Liver (tissue), 3 donors: ENCODE measurements at regions not wholly inside any gene's neighbourhood (a gene's known extent, or its start where the extent isn't known, plus 50 kb on each side); places are given as distances from the start of the nearest gene placed in this dataset.

Experiments
- ATF3 ChIP-seq: IDR thresholded peaks from 2 replicates; pipeline ENCODE4 v1.6.1; 2016; ENCODE audit warnings: antibody characterized with exemption
- CTCF ChIP-seq: fragments of 150-350 bp; IDR thresholded peaks from 2 replicates; pipeline ENCODE4 v1.5.1; 2017; ENCODE audit warnings: improper control_type of control experiment, low read depth, low read length; ENCODE audit not compliant: missing input control
- EGR1 ChIP-seq, 2 donors: IDR thresholded peaks; 2 replicates each; pipeline ENCODE4 v1.6.1; 2016 to 2018; ENCODE audit warnings: antibody characterized with exemption in 2 of 2, low read depth in 2 of 2
- FOXA1 ChIP-seq: IDR thresholded peaks from 2 replicates; pipeline ENCODE4 v1.6.1; 2016; ENCODE audit warnings: antibody characterized with exemption
- GABPA ChIP-seq, 2 donors: IDR thresholded peaks in 1 of 2; conservative IDR thresholded peaks in 1 of 2; 2 replicates each; pipeline ENCODE4 v1.6.1; 2016; ENCODE audit warnings: antibody characterized with exemption in 2 of 2, mild to moderate bottlenecking in 1 of 2, moderate library complexity in 1 of 2
- HNF4G ChIP-seq: IDR thresholded peaks from 2 replicates; pipeline ENCODE4 v1.6.1; 2016; ENCODE audit warnings: antibody characterized with exemption
- JUND ChIP-seq, 2 donors: IDR thresholded peaks; 2 replicates each; pipeline ENCODE4 v1.6.1; 2016; ENCODE audit warnings: antibody characterized with exemption in 2 of 2
- RAD21 ChIP-seq, 2 donors: IDR thresholded peaks; 2 replicates each; pipeline ENCODE4 v1.6.1; 2016; ENCODE audit warnings: antibody characterized with exemption in 2 of 2, mild to moderate bottlenecking in 2 of 2
- SP1 ChIP-seq: IDR thresholded peaks from 2 replicates; pipeline ENCODE4 v1.6.1; 2018; ENCODE audit warnings: antibody characterized with exemption, mild to moderate bottlenecking
- TAF1 ChIP-seq: conservative IDR thresholded peaks from 2 replicates; pipeline ENCODE4 v1.6.1; 2016; ENCODE audit warnings: antibody characterized with exemption, mild to moderate bottlenecking
- YY1 ChIP-seq: IDR thresholded peaks from 2 replicates; pipeline ENCODE4 v1.6.1; 2016; ENCODE audit warnings: antibody characterized with exemption, mild to moderate bottlenecking
- TF ChIP-seq, protein P1 (sequence below): IDR thresholded peaks from 2 replicates; pipeline ENCODE4 v1.6.1; 2016; ENCODE audit warnings: antibody characterized with exemption
- TF ChIP-seq, protein P2 (sequence below): IDR thresholded peaks from 2 replicates; pipeline ENCODE4 v1.6.1; 2016; ENCODE audit warnings: antibody characterized with exemption, mild to moderate bottlenecking
- TF ChIP-seq, protein P3 (sequence below): IDR thresholded peaks from 2 replicates; pipeline ENCODE4 v1.6.1; 2016; ENCODE audit warnings: antibody characterized with exemption
- donor health status: healthy.
- donor health status: healthy.

GRCh38 chr2:150145299-150145692 is 342.2 kb downstream of the RND3 start:
- TF ChIP-seq TAF1 (no peak), CTCF (no peak), JUND (IDR thresholded peaks at IDR 0.05) (no peak), YY1 (no peak), EGR1 (IDR thresholded peaks at IDR 0.05; ENCODE audit: low read depth in 2 of 2) (no peak), RAD21 (IDR thresholded peaks at IDR 0.05) (no peak), GABPA (IDR thresholded peaks at IDR 0.05 in 1 of 2, conservative IDR thresholded peaks at IDR 0.05 in 1 of 2) (no peak), FOXA1 (no peak), SP1 (no peak), ATF3 (no peak), HNF4G (no peak)
- TF ChIP-seq, protein P1, sequence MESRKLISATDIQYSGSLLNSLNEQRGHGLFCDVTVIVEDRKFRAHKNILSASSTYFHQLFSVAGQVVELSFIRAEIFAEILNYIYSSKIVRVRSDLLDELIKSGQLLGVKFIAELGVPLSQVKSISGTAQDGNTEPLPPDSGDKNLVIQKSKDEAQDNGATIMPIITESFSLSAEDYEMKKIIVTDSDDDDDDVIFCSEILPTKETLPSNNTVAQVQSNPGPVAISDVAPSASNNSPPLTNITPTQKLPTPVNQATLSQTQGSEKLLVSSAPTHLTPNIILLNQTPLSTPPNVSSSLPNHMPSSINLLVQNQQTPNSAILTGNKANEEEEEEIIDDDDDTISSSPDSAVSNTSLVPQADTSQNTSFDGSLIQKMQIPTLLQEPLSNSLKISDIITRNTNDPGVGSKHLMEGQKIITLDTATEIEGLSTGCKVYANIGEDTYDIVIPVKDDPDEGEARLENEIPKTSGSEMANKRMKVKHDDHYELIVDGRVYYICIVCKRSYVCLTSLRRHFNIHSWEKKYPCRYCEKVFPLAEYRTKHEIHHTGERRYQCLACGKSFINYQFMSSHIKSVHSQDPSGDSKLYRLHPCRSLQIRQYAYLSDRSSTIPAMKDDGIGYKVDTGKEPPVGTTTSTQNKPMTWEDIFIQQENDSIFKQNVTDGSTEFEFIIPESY, result no peak
- TF ChIP-seq, protein P2, sequence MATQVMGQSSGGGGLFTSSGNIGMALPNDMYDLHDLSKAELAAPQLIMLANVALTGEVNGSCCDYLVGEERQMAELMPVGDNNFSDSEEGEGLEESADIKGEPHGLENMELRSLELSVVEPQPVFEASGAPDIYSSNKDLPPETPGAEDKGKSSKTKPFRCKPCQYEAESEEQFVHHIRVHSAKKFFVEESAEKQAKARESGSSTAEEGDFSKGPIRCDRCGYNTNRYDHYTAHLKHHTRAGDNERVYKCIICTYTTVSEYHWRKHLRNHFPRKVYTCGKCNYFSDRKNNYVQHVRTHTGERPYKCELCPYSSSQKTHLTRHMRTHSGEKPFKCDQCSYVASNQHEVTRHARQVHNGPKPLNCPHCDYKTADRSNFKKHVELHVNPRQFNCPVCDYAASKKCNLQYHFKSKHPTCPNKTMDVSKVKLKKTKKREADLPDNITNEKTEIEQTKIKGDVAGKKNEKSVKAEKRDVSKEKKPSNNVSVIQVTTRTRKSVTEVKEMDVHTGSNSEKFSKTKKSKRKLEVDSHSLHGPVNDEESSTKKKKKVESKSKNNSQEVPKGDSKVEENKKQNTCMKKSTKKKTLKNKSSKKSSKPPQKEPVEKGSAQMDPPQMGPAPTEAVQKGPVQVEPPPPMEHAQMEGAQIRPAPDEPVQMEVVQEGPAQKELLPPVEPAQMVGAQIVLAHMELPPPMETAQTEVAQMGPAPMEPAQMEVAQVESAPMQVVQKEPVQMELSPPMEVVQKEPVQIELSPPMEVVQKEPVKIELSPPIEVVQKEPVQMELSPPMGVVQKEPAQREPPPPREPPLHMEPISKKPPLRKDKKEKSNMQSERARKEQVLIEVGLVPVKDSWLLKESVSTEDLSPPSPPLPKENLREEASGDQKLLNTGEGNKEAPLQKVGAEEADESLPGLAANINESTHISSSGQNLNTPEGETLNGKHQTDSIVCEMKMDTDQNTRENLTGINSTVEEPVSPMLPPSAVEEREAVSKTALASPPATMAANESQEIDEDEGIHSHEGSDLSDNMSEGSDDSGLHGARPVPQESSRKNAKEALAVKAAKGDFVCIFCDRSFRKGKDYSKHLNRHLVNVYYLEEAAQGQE, result no peak
- TF ChIP-seq, protein P3, sequence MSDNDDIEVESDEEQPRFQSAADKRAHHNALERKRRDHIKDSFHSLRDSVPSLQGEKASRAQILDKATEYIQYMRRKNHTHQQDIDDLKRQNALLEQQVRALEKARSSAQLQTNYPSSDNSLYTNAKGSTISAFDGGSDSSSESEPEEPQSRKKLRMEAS, result no peak
